ENCODE measurements at regions not wholly inside any gene's neighbourhood (a gene's known extent, or its start where the extent isn't known, plus 50 kb on each side); places are given as distances from the start of the nearest gene placed in this dataset.
"Not testable (repeated sequence)": the region's sequence is repeated elsewhere in the genome, so short reads cannot be mapped to it uniquely, and the experiment has no call there.

GRCh38 chr5:163579729-163580128 is 74.3 kb downstream of the MAT2B start:
- Histone ChIP-seq H3K9me3 (ENCODE audit: control insufficient read depth, low read depth, low read length) (no peaks in the 10 kb centered on the region), H3K9ac (ENCODE audit: control insufficient read depth, extremely low read depth, insufficient read depth, low read length) (no peak overlapping the region), H3K4me1 (ENCODE audit: control insufficient read depth, extremely low read depth, insufficient read depth, low read length) (no peaks in the 10 kb centered on the region), H3K27me3 (ENCODE audit: control insufficient read depth, extremely low read depth, insufficient read depth, low read length) (no peaks in the 10 kb centered on the region), H3K36me3 (ENCODE audit: control insufficient read depth in 2 of 2, extremely low read depth in 1 of 2, insufficient read depth in 2 of 2, low read length in 2 of 2) (no peaks in the 10 kb centered on the region), H3K27ac (ENCODE audit: control insufficient read depth, insufficient read depth, low read length) (no peak overlapping the region), H3K4me2 (ENCODE audit: control insufficient read depth, extremely low read depth, insufficient read depth, low read depth, low read length) (no peak overlapping the region), H3K4me3 (ENCODE audit: control insufficient read depth in 2 of 3, extremely low read depth in 1 of 3, insufficient read depth in 2 of 3, low read depth in 1 of 3, low read length in 3 of 3) (no peak overlapping the region), H3K9me1 (ENCODE audit: control insufficient read depth, extremely low read depth, insufficient read depth, low read length) (no peaks in the 10 kb centered on the region), H2AFZ (ENCODE audit: control insufficient read depth, low read length) (no peak overlapping the region), H3K79me2 (ENCODE audit: control insufficient read depth, insufficient read depth, low read length) (no peaks in the 10 kb centered on the region), H4K20me1 (ENCODE audit: control insufficient read depth, extremely low read depth, insufficient read depth, low read length) (no peaks in the 10 kb centered on the region)
- no peak for FAIRE-seq
- dilution Hi-C loops (cut with MboI; ENCODE audit: extremely low pct_ligation_motif_present, low sequenced_read_pairs): no loop called here
- DNase-seq (ENCODE audit: low read depth, low spot score): no peak
- TF ChIP-seq EZH2 (IDR thresholded peaks at IDR 0.05; ENCODE audit: low read length): no peak

- Histone ChIP-seq H3K4me3 (ENCODE audit: control insufficient read depth in 2 of 3, extremely low read depth in 1 of 3, insufficient read depth in 2 of 3, low read depth in 1 of 3, low read length in 3 of 3) (no peak overlapping the region), H3K4me2 (ENCODE audit: control insufficient read depth, extremely low read depth, insufficient read depth, low read depth, low read length) (no peak overlapping the region), H3K27me3 (ENCODE audit: control insufficient read depth, extremely low read depth, insufficient read depth, low read length) (no peaks in the 10 kb centered on the region), H3K27ac (ENCODE audit: control insufficient read depth, insufficient read depth, low read length) (no peak overlapping the region), H3K9me1 (ENCODE audit: control insufficient read depth, extremely low read depth, insufficient read depth, low read length) (no peaks in the 10 kb centered on the region), H3K4me1 (ENCODE audit: control insufficient read depth, extremely low read depth, insufficient read depth, low read length) (no peaks in the 10 kb centered on the region), H3K79me2 (ENCODE audit: control insufficient read depth, insufficient read depth, low read length) (no peaks in the 10 kb centered on the region), H3K9ac (ENCODE audit: control insufficient read depth, extremely low read depth, insufficient read depth, low read length) (no peak overlapping the region), H4K20me1 (ENCODE audit: control insufficient read depth, extremely low read depth, insufficient read depth, low read length) (no peaks in the 10 kb centered on the region), H2AFZ (ENCODE audit: control insufficient read depth, low read length) (no peak overlapping the region), H3K9me3 (ENCODE audit: control insufficient read depth, low read depth, low read length) (no peaks in the 10 kb centered on the region), H3K36me3 (ENCODE audit: control insufficient read depth in 2 of 2, extremely low read depth in 1 of 2, insufficient read depth in 2 of 2, low read length in 2 of 2) (no peaks in the 10 kb centered on the region)
- FAIRE-seq: no peak
- no peak for DNase-seq (ENCODE audit: low read depth, low spot score)
- dilution Hi-C loops (cut with MboI; ENCODE audit: extremely low pct_ligation_motif_present, low sequenced_read_pairs): no loop called here
- TF ChIP-seq EZH2 (IDR thresholded peaks at IDR 0.05; ENCODE audit: low read length): no peak
- TF ChIP-seq CTCF (optimal IDR thresholded peaks at IDR 0.05 in 1 of 3, IDR thresholded peaks at IDR 0.05 in 1 of 3, conservative IDR thresholded peaks at IDR 0.05 in 1 of 3; ENCODE audit: extremely low read depth in 1 of 3, insufficient read depth in 2 of 3, low read length in 3 of 3): no peak
Measured at GRCh38 chr5:163580516-163580915, 75.1 kb downstream of the MAT2B start.

GRCh38 chr5:163583491-163584153 is 78.2 kb downstream of the MAT2B start:
- not testable (repeated sequence) for H3K4me3 ChIP-seq (ENCODE audit: control insufficient read depth in 2 of 3, extremely low read depth in 1 of 3, insufficient read depth in 2 of 3, low read depth in 1 of 3, low read length in 3 of 3); FAIRE-seq

More at GRCh38 chr5:163583491-163584153, 78.2 kb downstream of the MAT2B start:
- H3K4me1 ChIP-seq (ENCODE audit: control insufficient read depth, extremely low read depth, insufficient read depth, low read length); H3K79me2 ChIP-seq (ENCODE audit: control insufficient read depth, insufficient read depth, low read length); H3K27me3 ChIP-seq (ENCODE audit: control insufficient read depth, extremely low read depth, insufficient read depth, low read length); H3K9ac ChIP-seq (ENCODE audit: control insufficient read depth, extremely low read depth, insufficient read depth, low read length); H3K4me2 ChIP-seq (ENCODE audit: control insufficient read depth, extremely low read depth, insufficient read depth, low read depth, low read length); DNase-seq (ENCODE audit: low read depth, low spot score); H4K20me1 ChIP-seq (ENCODE audit: control insufficient read depth, extremely low read depth, insufficient read depth, low read length); H3K36me3 ChIP-seq (ENCODE audit: control insufficient read depth in 2 of 2, extremely low read depth in 1 of 2, insufficient read depth in 2 of 2, low read length in 2 of 2); H2AFZ ChIP-seq (ENCODE audit: control insufficient read depth, low read length); H3K9me3 ChIP-seq (ENCODE audit: control insufficient read depth, low read depth, low read length); dilution Hi-C loops (cut with MboI; ENCODE audit: extremely low pct_ligation_motif_present, low sequenced_read_pairs); H3K9me1 ChIP-seq (ENCODE audit: control insufficient read depth, extremely low read depth, insufficient read depth, low read length); H3K27ac ChIP-seq (ENCODE audit: control insufficient read depth, insufficient read depth, low read length): not testable (repeated sequence)

Data from keratinocyte (primary cell).